ENCODE measurements at regions not wholly inside any gene's neighbourhood (a gene's known extent, or its start where the extent isn't known, plus 50 kb on each side); places are given as distances from the start of the nearest gene placed in this dataset.

DNA sequence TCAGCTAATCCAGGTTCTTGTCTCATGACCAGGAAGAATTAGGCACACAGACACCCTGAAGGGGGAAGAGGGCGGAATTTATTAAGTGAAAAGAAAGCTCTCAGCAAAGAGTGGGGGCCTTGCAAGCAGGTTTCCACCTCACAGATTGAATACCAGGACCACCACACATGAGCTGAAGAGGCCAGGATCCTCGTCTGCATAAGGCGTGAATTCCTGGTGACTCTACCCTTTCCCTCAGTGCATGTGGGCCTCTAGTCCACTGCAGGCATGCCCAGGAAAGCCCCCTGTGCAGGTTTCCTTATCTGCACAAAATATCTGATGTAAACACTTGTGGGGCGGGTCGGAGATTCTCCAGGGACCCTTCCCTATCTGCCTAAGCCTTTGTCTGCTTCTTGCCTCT is 782.1 kb upstream of the LRRN3 start:
- H3K9ac ChIP-seq (ENCODE audit: low read length in 3 of 3), result no peak overlapping the region
- H3K4me3 ChIP-seq (ENCODE audit: low read length in 3 of 3), result no peak overlapping the region
- H3K36me3 ChIP-seq (ENCODE audit: control insufficient read depth in 2 of 3, insufficient read depth in 3 of 3, low read length in 3 of 3), result no peaks in the 10 kb centered on the region
- no peak overlapping the region for H3K27ac ChIP-seq (ENCODE audit: low read depth in 2 of 2, low read length in 2 of 2)
- FAIRE-seq (no peak), DNase-seq (no peak)
- TF ChIP-seq, protein P1, sequence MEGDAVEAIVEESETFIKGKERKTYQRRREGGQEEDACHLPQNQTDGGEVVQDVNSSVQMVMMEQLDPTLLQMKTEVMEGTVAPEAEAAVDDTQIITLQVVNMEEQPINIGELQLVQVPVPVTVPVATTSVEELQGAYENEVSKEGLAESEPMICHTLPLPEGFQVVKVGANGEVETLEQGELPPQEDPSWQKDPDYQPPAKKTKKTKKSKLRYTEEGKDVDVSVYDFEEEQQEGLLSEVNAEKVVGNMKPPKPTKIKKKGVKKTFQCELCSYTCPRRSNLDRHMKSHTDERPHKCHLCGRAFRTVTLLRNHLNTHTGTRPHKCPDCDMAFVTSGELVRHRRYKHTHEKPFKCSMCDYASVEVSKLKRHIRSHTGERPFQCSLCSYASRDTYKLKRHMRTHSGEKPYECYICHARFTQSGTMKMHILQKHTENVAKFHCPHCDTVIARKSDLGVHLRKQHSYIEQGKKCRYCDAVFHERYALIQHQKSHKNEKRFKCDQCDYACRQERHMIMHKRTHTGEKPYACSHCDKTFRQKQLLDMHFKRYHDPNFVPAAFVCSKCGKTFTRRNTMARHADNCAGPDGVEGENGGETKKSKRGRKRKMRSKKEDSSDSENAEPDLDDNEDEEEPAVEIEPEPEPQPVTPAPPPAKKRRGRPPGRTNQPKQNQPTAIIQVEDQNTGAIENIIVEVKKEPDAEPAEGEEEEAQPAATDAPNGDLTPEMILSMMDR (IDR thresholded peaks at IDR 0.05; ENCODE audit: borderline replicate concordance, extremely low read depth, insufficient read depth), result no peak
- no peaks in the 10 kb centered on the region for H3K4me1 ChIP-seq (ENCODE audit: control insufficient read depth in 2 of 3, insufficient read depth in 2 of 3, low read depth in 1 of 3, low read length in 3 of 3)
- no peaks in the 10 kb centered on the region for H3K27me3 ChIP-seq (ENCODE audit: control insufficient read depth, insufficient read depth, low read length)
- H3K9me3 ChIP-seq (ENCODE audit: control insufficient read depth in 2 of 3, insufficient read depth in 1 of 3, low read length in 3 of 3), result peaks cover 0 to 6% (median 0%) of the 10 kb centered on the region in 3 donors
- intact Hi-C loops (cut with DNase I), result no loop called here

DNA sequence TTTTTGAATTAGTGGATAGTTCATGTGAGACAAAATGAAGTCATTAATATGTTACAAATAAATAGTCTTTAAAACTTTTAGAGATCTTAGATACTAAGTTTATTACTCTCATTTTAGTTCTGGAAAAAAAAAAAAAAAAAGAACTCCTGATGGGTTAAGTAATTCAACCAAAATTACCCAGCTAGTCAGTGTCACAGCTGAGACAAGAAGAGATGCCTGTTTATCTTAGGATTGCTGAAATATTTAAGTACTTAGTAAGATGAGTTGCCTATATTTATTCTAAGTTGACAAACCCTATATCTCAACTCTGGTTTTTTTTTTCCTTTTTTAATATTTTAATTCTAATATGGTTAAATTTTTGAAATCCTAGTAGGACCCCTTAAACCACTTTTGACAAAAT is 781.0 kb upstream of the LRRN3 start:
- H3K36me3 ChIP-seq (ENCODE audit: control insufficient read depth in 2 of 3, insufficient read depth in 3 of 3, low read length in 3 of 3), result no peaks in the 10 kb centered on the region
- FAIRE-seq, result no peak
- H3K9me3 ChIP-seq (ENCODE audit: control insufficient read depth in 2 of 3, insufficient read depth in 1 of 3, low read length in 3 of 3), result peaks cover 0 to 6% (median 0%) of the 10 kb centered on the region in 3 donors
- no peak overlapping the region for H3K27ac ChIP-seq (ENCODE audit: low read depth in 2 of 2, low read length in 2 of 2)
- no peak overlapping the region for H3K9ac ChIP-seq (ENCODE audit: low read length in 3 of 3)
- no peak for DNase-seq
- intact Hi-C loops (cut with DNase I), result no loop called here
- TF ChIP-seq, protein P1 (IDR thresholded peaks at IDR 0.05; ENCODE audit: borderline replicate concordance, extremely low read depth, insufficient read depth), result no peak
- no peaks in the 10 kb centered on the region for H3K27me3 ChIP-seq (ENCODE audit: control insufficient read depth, insufficient read depth, low read length)
- H3K4me3 ChIP-seq (ENCODE audit: low read length in 3 of 3), result no peak overlapping the region
- H3K4me1 ChIP-seq (ENCODE audit: control insufficient read depth in 2 of 3, insufficient read depth in 2 of 3, low read depth in 1 of 3, low read length in 3 of 3), result no peaks in the 10 kb centered on the region

DNA sequence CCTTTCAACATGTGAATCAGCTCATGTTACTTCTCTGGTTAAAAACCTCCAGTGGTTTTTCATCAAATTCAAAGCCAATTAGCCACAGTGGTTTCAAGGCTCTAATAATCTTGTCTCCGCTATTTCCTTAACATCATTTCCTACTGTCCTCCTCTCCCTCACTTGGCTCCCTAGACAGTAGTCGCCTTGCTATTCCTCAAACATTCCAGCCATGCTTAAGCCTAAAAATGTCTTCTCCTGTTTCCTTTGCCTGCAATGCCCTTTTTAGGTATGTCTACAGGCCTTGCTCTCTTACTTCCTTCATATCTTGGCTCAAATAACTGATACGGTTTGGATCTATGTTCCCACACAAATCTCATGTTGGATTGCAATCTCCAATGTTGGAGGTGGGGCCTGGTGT is 779.4 kb upstream of the LRRN3 start:
- DNase-seq (no peak), FAIRE-seq (no peak)
- no peaks in the 10 kb centered on the region for H3K4me1 ChIP-seq (ENCODE audit: control insufficient read depth in 2 of 3, insufficient read depth in 2 of 3, low read depth in 1 of 3, low read length in 3 of 3)
- no peak overlapping the region for H3K27ac ChIP-seq (ENCODE audit: low read depth in 2 of 2, low read length in 2 of 2)
- no peak overlapping the region for H3K4me3 ChIP-seq (ENCODE audit: low read length in 3 of 3)
- no peak overlapping the region for H3K9ac ChIP-seq (ENCODE audit: low read length in 3 of 3)
- TF ChIP-seq, protein P1 (IDR thresholded peaks at IDR 0.05; ENCODE audit: borderline replicate concordance, extremely low read depth, insufficient read depth), result no peak
- H3K9me3 ChIP-seq (ENCODE audit: control insufficient read depth in 2 of 3, insufficient read depth in 1 of 3, low read length in 3 of 3), result peaks cover 0 to 6% (median 0%) of the 10 kb centered on the region in 3 donors
- no peaks in the 10 kb centered on the region for H3K36me3 ChIP-seq (ENCODE audit: control insufficient read depth in 2 of 3, insufficient read depth in 3 of 3, low read length in 3 of 3)
- intact Hi-C loops (cut with DNase I), result no loop called here
- no peaks in the 10 kb centered on the region for H3K27me3 ChIP-seq (ENCODE audit: control insufficient read depth, insufficient read depth, low read length)
